Tibial nerve (tissue), 3 donors: ENCODE measurements at regions not wholly inside any gene's neighbourhood (a gene's known extent, or its start where the extent isn't known, plus 50 kb on each side); places are given as distances from the start of the nearest gene placed in this dataset.

Experiments used
- CTCF ChIP-seq, 5 experiments: fragments of 200-600 bp in 3 of 5; fragments of 450-650 bp in 2 of 5; sonication (generic) in 3 of 5; IDR thresholded peaks; one replicate each; pipeline ENCODE4 v1.5.1; 2016 to 2019; ENCODE audit warnings: antibody characterized with exemption in 5 of 5, mild to moderate bottlenecking in 3 of 5, moderate library complexity in 2 of 5
- POLR2A ChIP-seq, 2 donors: fragments of 450-650 bp; IDR thresholded peaks; one replicate each; pipeline ENCODE4 v1.6.1; 2017; ENCODE audit warnings: antibody characterized with exemption in 2 of 2, mild to moderate bottlenecking in 2 of 2, moderate library complexity in 2 of 2

GRCh38 chr2:191571163-191571769, 106.7 kb upstream of the NABP1 start:
- TF ChIP-seq CTCF (IDR thresholded peaks at IDR 0.05) (peak in 4 of 5 experiments; percentile 9 to 38 (median 20)), POLR2A (IDR thresholded peaks at IDR 0.05) (no peak)
